Sigmoid colon (tissue), 6 donors: ENCODE measurements at regions not wholly inside any gene's neighbourhood (a gene's known extent, or its start where the extent isn't known, plus 50 kb on each side); places are given as distances from the start of the nearest gene placed in this dataset.

Source experiments
- DNase-seq: peaks from one replicate; pipeline ENCODE4 v3.0.0-alpha.2; 2019
- H3K27ac ChIP-seq, 4 donors: fragments of 200-600 bp; sonication (generic); one replicate each; pipeline ENCODE4 v1.5.1; 2016 to 2019; ENCODE audit warnings: mild to moderate bottlenecking in 1 of 4
- H3K27me3 ChIP-seq, 3 donors: fragments of 200-600 bp; sonication (generic); one replicate each; pipeline ENCODE4 v1.5.1; 2019; ENCODE audit warnings: mild to moderate bottlenecking in 1 of 3
- H3K36me3 ChIP-seq, 4 donors: fragments of 200-600 bp; sonication (generic); one replicate each; pipeline ENCODE4 v1.5.1; 2016 to 2019
- H3K4me1 ChIP-seq, 4 donors: fragments of 200-600 bp; sonication (generic); one replicate each; pipeline ENCODE4 v1.5.1; 2017 to 2019
- H3K4me3 ChIP-seq, 4 donors: fragments of 200-600 bp; sonication (generic); one replicate each; pipeline ENCODE4 v1.5.1; 2017 to 2019; ENCODE audit warnings: mild to moderate bottlenecking in 2 of 4, moderate library complexity in 1 of 4
- H3K9me3 ChIP-seq, 4 donors: fragments of 200-600 bp in 3 of 4; sonication (generic) in 3 of 4; one replicate each; pipeline versions ENCODE4 v1.5.1 to v1.6.1; 2013 to 2019
- CTCF ChIP-seq, 4 experiments: fragments of 450-650 bp in 3 of 4; fragments of 200-600 bp in 1 of 4; IDR thresholded peaks; one replicate each; pipeline ENCODE4 v1.5.1; 2016 to 2019; ENCODE audit warnings: antibody characterized with exemption in 4 of 4, mild to moderate bottlenecking in 3 of 4, moderate library complexity in 2 of 4
- EP300 ChIP-seq, 4 donors: sonication (generic); formaldehyde crosslinking; IDR thresholded peaks; one replicate each; pipeline ENCODE4 v1.6.1; 2017; ENCODE audit warnings: antibody characterized with exemption in 4 of 4
- POLR2A ChIP-seq, 2 donors: fragments of 450-650 bp; IDR thresholded peaks; one replicate each; pipeline ENCODE4 v1.6.1; 2016; ENCODE audit warnings: antibody characterized with exemption in 2 of 2, mild to moderate bottlenecking in 2 of 2, moderate library complexity in 2 of 2
- POLR2AphosphoS5 ChIP-seq, 4 donors: sonication (generic); formaldehyde crosslinking; IDR thresholded peaks; one replicate each; pipeline ENCODE4 v1.6.1; 2017; ENCODE audit warnings: antibody characterized with exemption in 4 of 4
- WGBS, 2 donors: extraction: QIAGEN DNeasy Blood & Tissue Kit; methylation state at CpG; one replicate each; pipeline ENCODE4 v1.1.7; 2013; 5-methylcytosine and 5-hydroxymethylcytosine counted together
- intact Hi-C: fragments of 100-400 bp; cut with DNase I; formaldehyde crosslinking; loops from one replicate; pipeline ENCODE4 v1.15.1; 2023
- donor health status: healthy with polysubstance abuse.
- donor health status: healthy.

DNA sequence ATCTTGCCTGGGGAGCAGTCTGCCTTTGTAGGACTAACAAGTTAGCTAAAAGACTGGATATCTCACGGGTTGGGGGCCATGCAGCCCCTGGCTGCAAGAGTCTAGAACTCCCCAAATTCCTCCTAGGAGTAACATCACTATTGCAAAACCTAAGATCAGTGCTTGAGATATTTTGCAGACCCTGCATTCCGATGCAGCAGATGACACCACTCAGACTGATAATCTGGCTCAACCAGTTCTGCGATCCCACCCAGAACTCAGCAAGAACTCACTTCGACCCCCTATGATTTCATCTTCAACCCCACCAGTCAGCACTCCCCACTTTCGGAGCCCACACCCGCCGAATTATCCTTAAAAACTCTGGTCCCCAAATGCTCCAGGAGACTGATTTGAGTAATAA lies 834.0 kb downstream of the C4orf33 start:
- intact Hi-C loops = no loop called here
- H3K27ac ChIP-seq = no peak overlapping the region
- no peak overlapping the region for H3K4me3 ChIP-seq
- peak; percentile 42 for DNase-seq
- 69 to 85% methylated on average over 7 of the region's 7 CpGs for WGBS, 2 donors
- no peaks in the 10 kb centered on the region for H3K36me3 ChIP-seq
- H3K9me3 ChIP-seq = no peaks in the 10 kb centered on the region
- no peaks in the 10 kb centered on the region for H3K4me1 ChIP-seq
- H3K27me3 ChIP-seq = no peaks in the 10 kb centered on the region
- TF ChIP-seq POLR2A (IDR thresholded peaks at IDR 0.05) = no peak
- no peak for TF ChIP-seq POLR2AphosphoS5 (IDR thresholded peaks at IDR 0.05)
- no peak for TF ChIP-seq CTCF (IDR thresholded peaks at IDR 0.05)
- TF ChIP-seq EP300 (IDR thresholded peaks at IDR 0.05) = no peak

DNA sequence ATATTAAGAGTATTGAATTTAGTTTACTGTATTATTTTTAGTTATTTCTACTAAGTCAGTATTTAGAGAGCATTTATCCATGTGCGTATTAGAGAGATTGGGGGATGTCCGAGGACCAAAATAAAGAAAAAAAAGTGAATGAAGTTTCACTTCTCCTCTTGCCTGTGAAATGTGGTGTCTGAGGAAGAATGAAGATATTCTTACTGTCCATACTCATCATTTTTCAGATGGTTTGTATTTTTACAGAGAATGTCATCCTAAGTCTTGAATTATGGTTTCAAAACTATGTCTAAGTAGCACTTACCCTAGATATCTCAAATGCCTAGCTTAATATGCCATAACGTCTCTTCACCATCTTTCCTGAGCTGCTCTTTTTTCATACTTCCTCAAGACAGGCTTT lies 854.3 kb downstream of the C4orf33 start:
- no peak overlapping the region for H3K27ac ChIP-seq
- WGBS, 2 donors = 80 to 82% methylated on average over 3 of the region's 3 CpGs
- no peaks in the 10 kb centered on the region for H3K27me3 ChIP-seq
- intact Hi-C loops = no loop called here
- H3K36me3 ChIP-seq = no peaks in the 10 kb centered on the region
- no peaks in the 10 kb centered on the region for H3K9me3 ChIP-seq
- H3K4me1 ChIP-seq = no peaks in the 10 kb centered on the region
- no peak overlapping the region for H3K4me3 ChIP-seq
- DNase-seq = no peak
- TF ChIP-seq EP300 (IDR thresholded peaks at IDR 0.05) = no peak
- TF ChIP-seq POLR2A (IDR thresholded peaks at IDR 0.05) = no peak
- no peak for TF ChIP-seq CTCF (IDR thresholded peaks at IDR 0.05)
- no peak for TF ChIP-seq POLR2AphosphoS5 (IDR thresholded peaks at IDR 0.05)

GRCh38 chr4:129966175-129966574 lies 870.2 kb downstream of the C4orf33 start:
- DNase-seq = no peak
- Histone ChIP-seq H3K36me3 (no peaks in the 10 kb centered on the region), H3K9me3 (no peaks in the 10 kb centered on the region), H3K4me1 (no peaks in the 10 kb centered on the region), H3K4me3 (no peak overlapping the region), H3K27me3 (no peaks in the 10 kb centered on the region), H3K27ac (no peak overlapping the region)
- intact Hi-C loops = no loop called here
- 60 to 78% methylated on average over 2 of the region's 2 CpGs for WGBS, 2 donors
- no peak for TF ChIP-seq EP300 (IDR thresholded peaks at IDR 0.05)
- no peak for TF ChIP-seq POLR2AphosphoS5 (IDR thresholded peaks at IDR 0.05)
- no peak for TF ChIP-seq POLR2A (IDR thresholded peaks at IDR 0.05)
- TF ChIP-seq CTCF (IDR thresholded peaks at IDR 0.05) = no peak

GRCh38 chr4:129968366-129968765 lies 872.4 kb downstream of the C4orf33 start:
- TF ChIP-seq EP300 (IDR thresholded peaks at IDR 0.05) (no peak), CTCF (IDR thresholded peaks at IDR 0.05) (no peak), POLR2A (IDR thresholded peaks at IDR 0.05) (no peak), POLR2AphosphoS5 (IDR thresholded peaks at IDR 0.05) (no peak)
- no peak for DNase-seq
- Histone ChIP-seq H3K27me3 (no peaks in the 10 kb centered on the region), H3K4me3 (no peak overlapping the region), H3K27ac (no peak overlapping the region), H3K9me3 (no peaks in the 10 kb centered on the region), H3K4me1 (no peaks in the 10 kb centered on the region), H3K36me3 (no peaks in the 10 kb centered on the region)
- intact Hi-C loops = no loop called here
- 84 to 85% methylated on average over 3 of the region's 3 CpGs for WGBS, 2 donors

DNA sequence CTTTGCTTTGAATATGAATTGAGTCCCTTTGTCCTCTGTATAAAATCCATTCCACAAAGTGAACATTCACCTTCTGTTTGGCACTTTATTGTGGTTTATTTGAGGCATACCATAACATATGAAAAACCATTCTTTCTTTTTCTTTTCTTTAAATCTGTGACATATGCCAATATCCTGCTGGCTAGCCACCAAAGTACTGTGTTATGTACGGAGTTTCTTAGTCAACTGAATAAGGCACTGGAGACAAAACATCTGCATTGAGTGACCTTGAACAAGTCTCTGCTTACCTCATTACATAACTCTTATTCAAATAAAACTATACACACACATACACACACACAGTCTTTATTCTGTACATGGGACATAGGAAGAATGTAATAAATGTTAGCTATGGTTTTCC lies 872.8 kb downstream of the C4orf33 start:
- Histone ChIP-seq H3K27me3 (no peaks in the 10 kb centered on the region), H3K9me3 (no peaks in the 10 kb centered on the region), H3K4me1 (no peaks in the 10 kb centered on the region), H3K27ac (no peak overlapping the region), H3K4me3 (no peak overlapping the region), H3K36me3 (no peaks in the 10 kb centered on the region)
- intact Hi-C loops = no loop called here
- TF ChIP-seq POLR2AphosphoS5 (IDR thresholded peaks at IDR 0.05) = no peak
- no peak for TF ChIP-seq CTCF (IDR thresholded peaks at IDR 0.05)
- TF ChIP-seq POLR2A (IDR thresholded peaks at IDR 0.05) = no peak
- no peak for TF ChIP-seq EP300 (IDR thresholded peaks at IDR 0.05)
- no peak for DNase-seq
- WGBS, 2 donors = 55 to 89% methylated on average over 1 of the region's 1 CpG
